SU-DHL-6 (cell line): ENCODE measurements at regions not wholly inside any gene's neighbourhood (a gene's known extent, or its start where the extent isn't known, plus 50 kb on each side); places are given as distances from the start of the nearest gene placed in this dataset.

Experiments used
- H2AFZ ChIP-seq: fragments of 200-600 bp; sonication (generic); 2 replicates; pipeline ENCODE4 v1.6.1; 2014; ENCODE audit warnings: low read depth, mild to moderate bottlenecking, moderate library complexity, mixed read lengths, antibody characterized with exemption, low read length; ENCODE audit not compliant: severe bottlenecking
- H3F3A ChIP-seq: fragments of 200-600 bp; shearing (Covaris generic); 2 replicates; pipeline ENCODE4 v1.6.0; 2016; ENCODE audit warnings: antibody characterized with exemption, mild to moderate bottlenecking; ENCODE audit not compliant: insufficient read depth
- H3K27ac ChIP-seq: fragments of 200-600 bp; sonication (generic); 2 replicates; pipeline ENCODE4 v1.5.1; 2016; ENCODE audit warnings: low read depth, mild to moderate bottlenecking, low read length, moderate library complexity, mixed read lengths
- H3K27me3 ChIP-seq: fragments of 200-600 bp; sonication (generic), shearing (Covaris generic); 2 replicates; pipeline ENCODE4 v1.6.0; 2014; ENCODE audit warnings: mild to moderate bottlenecking, low read length
- H3K36me3 ChIP-seq: fragments of 200-600 bp; sonication (generic); 2 replicates; pipeline ENCODE4 v1.6.1; 2014; ENCODE audit warnings: mild to moderate bottlenecking, low read length, mixed read lengths
- H3K4me2 ChIP-seq: fragments of 300-600, 200-600 bp; shearing (Covaris generic), sonication (generic); 2 replicates; pipeline ENCODE4 v1.6.0; 2014; ENCODE audit warnings: low read length, low read depth, mild to moderate bottlenecking; ENCODE audit not compliant: poor library complexity, severe bottlenecking
- H3K4me3 ChIP-seq: fragments of 200-600 bp; sonication (generic); 2 replicates; pipeline ENCODE4 v1.5.1; 2014; ENCODE audit warnings: antibody characterized with exemption, low read length, mild to moderate bottlenecking, mixed read lengths; ENCODE audit not compliant: insufficient read depth, poor library complexity, severe bottlenecking
- H3K79me2 ChIP-seq: fragments of 200-600 bp; sonication (generic); 2 replicates; pipeline ENCODE4 v1.6.1; 2014; ENCODE audit warnings: mild to moderate bottlenecking, low read length, moderate library complexity; ENCODE audit not compliant: insufficient read depth
- H3K9ac ChIP-seq: fragments of 200-600 bp; sonication (generic); 2 replicates; pipeline ENCODE4 v1.7.0; 2014; ENCODE audit warnings: mild to moderate bottlenecking, low read length
- H3K9me2 ChIP-seq: fragments of 200-600 bp; sonication (generic); replicated peaks from 2 replicates; pipeline ENCODE4 v1.6.1; 2014; ENCODE audit warnings: low read length; ENCODE audit not compliant: insufficient read depth
- H3K9me3 ChIP-seq: fragments of 200-600 bp; sonication (generic); 2 replicates; pipeline ENCODE4 v1.6.1; 2014; ENCODE audit warnings: low read length, mixed read lengths; ENCODE audit not compliant: insufficient read depth
- H4K20me1 ChIP-seq: fragments of 200-600 bp; sonication (generic); 2 replicates; pipeline ENCODE4 v1.6.1; 2014; ENCODE audit warnings: low read depth, mild to moderate bottlenecking, antibody characterized with exemption, low read length, moderate library complexity, mixed read lengths
- EZH2phosphoT487 ChIP-seq: fragments of 200-600 bp; sonication (generic), shearing (Covaris generic); conservative IDR thresholded peaks from 2 replicates; pipeline ENCODE4 v1.6.1; 2018; ENCODE audit warnings: mild to moderate bottlenecking, antibody characterized with exemption, low read length, moderate library complexity, mixed read lengths
- TF ChIP-seq, protein P1 (sequence below): fragments of 200-600 bp; sonication (generic); IDR thresholded peaks from one replicate; pipeline ENCODE4 v1.5.1; 2017; ENCODE audit warnings: antibody characterized with exemption, mild to moderate bottlenecking, low read length, moderate library complexity; ENCODE audit not compliant: insufficient read depth, poor library complexity, severe bottlenecking

DNA sequence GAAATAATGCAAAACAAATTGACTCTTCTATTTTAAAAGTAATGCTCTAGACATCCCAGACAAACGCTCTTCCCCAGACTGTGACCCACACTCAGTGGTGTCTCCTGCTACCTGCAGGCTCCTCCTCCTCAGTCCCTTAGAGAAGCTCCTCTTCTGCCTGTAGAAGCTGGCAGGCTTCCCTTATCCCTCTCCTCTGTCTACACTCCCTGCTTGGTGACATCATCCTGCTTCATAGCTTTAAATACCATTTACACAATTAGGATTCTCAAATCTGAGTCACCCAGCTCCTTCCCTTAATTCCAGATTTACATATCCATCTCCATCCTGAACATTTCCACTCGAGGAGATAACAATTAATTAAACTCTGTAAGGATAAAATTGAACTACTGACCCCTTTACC lies 167.9 kb downstream of the FBXO15 start:
- no peak overlapping the region for H2AFZ ChIP-seq
- no peaks in the 10 kb centered on the region for H3F3A ChIP-seq
- H3K36me3 ChIP-seq = no peaks in the 10 kb centered on the region
- H3K27ac ChIP-seq = no peak overlapping the region
- no peaks in the 10 kb centered on the region for H3K9me2 ChIP-seq
- H3K9me3 ChIP-seq = no peaks in the 10 kb centered on the region
- no peaks in the 10 kb centered on the region for H3K79me2 ChIP-seq
- no peak for TF ChIP-seq EZH2phosphoT487
- TF ChIP-seq, protein P1, sequence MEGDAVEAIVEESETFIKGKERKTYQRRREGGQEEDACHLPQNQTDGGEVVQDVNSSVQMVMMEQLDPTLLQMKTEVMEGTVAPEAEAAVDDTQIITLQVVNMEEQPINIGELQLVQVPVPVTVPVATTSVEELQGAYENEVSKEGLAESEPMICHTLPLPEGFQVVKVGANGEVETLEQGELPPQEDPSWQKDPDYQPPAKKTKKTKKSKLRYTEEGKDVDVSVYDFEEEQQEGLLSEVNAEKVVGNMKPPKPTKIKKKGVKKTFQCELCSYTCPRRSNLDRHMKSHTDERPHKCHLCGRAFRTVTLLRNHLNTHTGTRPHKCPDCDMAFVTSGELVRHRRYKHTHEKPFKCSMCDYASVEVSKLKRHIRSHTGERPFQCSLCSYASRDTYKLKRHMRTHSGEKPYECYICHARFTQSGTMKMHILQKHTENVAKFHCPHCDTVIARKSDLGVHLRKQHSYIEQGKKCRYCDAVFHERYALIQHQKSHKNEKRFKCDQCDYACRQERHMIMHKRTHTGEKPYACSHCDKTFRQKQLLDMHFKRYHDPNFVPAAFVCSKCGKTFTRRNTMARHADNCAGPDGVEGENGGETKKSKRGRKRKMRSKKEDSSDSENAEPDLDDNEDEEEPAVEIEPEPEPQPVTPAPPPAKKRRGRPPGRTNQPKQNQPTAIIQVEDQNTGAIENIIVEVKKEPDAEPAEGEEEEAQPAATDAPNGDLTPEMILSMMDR = no peak
- H3K9ac ChIP-seq = no peak overlapping the region
- no peak overlapping the region for H3K4me3 ChIP-seq
- no peaks in the 10 kb centered on the region for H4K20me1 ChIP-seq
- H3K27me3 ChIP-seq = no peaks in the 10 kb centered on the region
- no peak overlapping the region for H3K4me2 ChIP-seq

DNA sequence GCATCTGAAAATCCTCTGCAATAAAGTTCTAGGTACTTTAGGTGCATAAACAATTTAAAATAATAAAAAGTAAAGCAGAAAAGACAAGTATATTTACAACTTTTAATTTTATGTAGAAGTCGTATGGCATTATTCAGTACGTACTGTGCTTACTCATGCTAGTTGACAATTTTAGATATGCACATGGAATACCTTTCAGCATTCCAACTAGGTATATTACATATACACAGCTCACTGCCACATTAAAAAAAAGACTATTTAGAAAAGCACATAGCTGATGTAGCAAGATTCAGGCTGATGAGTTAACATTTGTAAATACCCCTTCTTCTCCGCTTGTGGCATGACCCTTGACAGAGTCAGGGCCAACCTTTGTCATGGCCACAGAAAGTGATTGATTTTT lies 171.2 kb downstream of the FBXO15 start:
- no peak overlapping the region for H3K4me3 ChIP-seq

DNA sequence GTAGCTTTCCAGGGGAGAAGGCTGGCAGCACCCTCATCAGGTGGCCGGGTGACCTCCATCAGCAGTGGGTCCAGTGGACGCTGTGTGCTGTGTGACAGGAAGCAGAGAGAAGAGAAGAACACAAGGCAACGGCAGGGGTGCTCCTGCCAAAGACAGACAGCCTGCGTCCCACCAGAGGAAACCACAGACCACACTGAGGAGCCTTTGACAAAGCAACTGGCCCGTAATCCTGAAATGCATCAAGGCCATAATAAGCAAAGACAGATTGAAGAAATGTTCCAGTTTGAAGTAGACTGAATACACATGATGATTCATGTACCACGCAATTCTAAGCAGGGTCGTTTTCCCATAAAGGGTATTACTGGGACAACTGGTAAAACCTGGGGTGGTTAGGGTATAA lies 172.4 kb downstream of the FBXO15 start:
- no peak overlapping the region for H3K4me3 ChIP-seq
- no peaks in the 10 kb centered on the region for H3K9me2 ChIP-seq
- H3K27ac ChIP-seq = no peak overlapping the region
- H3K36me3 ChIP-seq = no peaks in the 10 kb centered on the region
- TF ChIP-seq EZH2phosphoT487 = no peak
- no peak overlapping the region for H3K9ac ChIP-seq
- no peaks in the 10 kb centered on the region for H3K79me2 ChIP-seq
- H3K27me3 ChIP-seq = no peaks in the 10 kb centered on the region
- no peaks in the 10 kb centered on the region for H4K20me1 ChIP-seq
- no peak overlapping the region for H3K4me2 ChIP-seq
- no peak overlapping the region for H2AFZ ChIP-seq
- H3F3A ChIP-seq = no peaks in the 10 kb centered on the region
- no peaks in the 10 kb centered on the region for H3K9me3 ChIP-seq

More for the DNA sequence above, 171.2 kb downstream of the FBXO15 start:
- Histone ChIP-seq H3K79me2 (no peaks in the 10 kb centered on the region), H3K9me3 (no peaks in the 10 kb centered on the region), H3K9ac (no peak overlapping the region), H4K20me1 (no peaks in the 10 kb centered on the region), H3K27me3 (no peaks in the 10 kb centered on the region), H2AFZ (no peak overlapping the region), H3F3A (no peaks in the 10 kb centered on the region), H3K27ac (no peak overlapping the region), H3K9me2 (no peaks in the 10 kb centered on the region), H3K4me2 (no peak overlapping the region), H3K36me3 (no peaks in the 10 kb centered on the region)
- TF ChIP-seq, protein P1 = no peak
- no peak for TF ChIP-seq EZH2phosphoT487

DNA sequence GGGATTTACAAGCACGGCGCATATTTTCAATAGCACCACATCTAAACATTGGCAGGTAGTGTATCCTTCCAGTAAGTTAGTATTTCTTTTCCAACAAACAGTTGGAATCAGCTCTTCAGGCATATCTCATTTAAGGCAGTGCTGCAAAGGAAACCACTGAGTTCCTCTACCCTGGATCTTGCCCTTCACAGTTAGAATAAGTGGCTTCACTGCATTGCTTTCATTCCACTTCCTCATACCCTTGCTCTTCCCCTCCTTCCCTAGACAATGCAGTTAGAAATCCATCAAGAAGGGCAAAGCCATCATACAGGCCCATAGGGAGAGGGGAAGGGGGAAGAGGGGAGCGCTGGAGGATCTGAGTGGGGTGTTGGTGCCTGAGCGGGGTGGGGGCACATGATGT lies 173.7 kb downstream of the FBXO15 start:
- Histone ChIP-seq H3K27ac (no peak overlapping the region), H3K79me2 (no peaks in the 10 kb centered on the region), H3K9me3 (no peaks in the 10 kb centered on the region), H3K4me2 (no peak overlapping the region), H3K9ac (no peak overlapping the region), H3K4me3 (no peak overlapping the region), H3F3A (no peaks in the 10 kb centered on the region), H3K27me3 (no peaks in the 10 kb centered on the region), H3K9me2 (no peaks in the 10 kb centered on the region), H4K20me1 (no peaks in the 10 kb centered on the region), H2AFZ (no peak overlapping the region), H3K36me3 (no peaks in the 10 kb centered on the region)
- TF ChIP-seq EZH2phosphoT487 = no peak
- TF ChIP-seq, protein P1 = no peak
